GM23338 (cell line): ENCODE measurements at regions not wholly inside any gene's neighbourhood (a gene's known extent, or its start where the extent isn't known, plus 50 kb on each side); places are given as distances from the start of the nearest gene placed in this dataset.

ENCODE experiments used
- ATAC-seq: fragments of 200-7000 bp; cut with Tn5 transposase; 3 replicates; pipeline ENCODE4 v1.9.1; 2020
- DNase-seq: peaks from one replicate; pipeline ENCODE4 v3.0.0-alpha.2; 2015; ENCODE audit warnings: low spot score
- H2AFZ ChIP-seq: fragments of 200-600 bp; sonication (generic); 2 replicates; pipeline ENCODE4 v1.8.0; 2016; ENCODE audit warnings: antibody characterized with exemption, mild to moderate bottlenecking, moderate library complexity
- H3F3A ChIP-seq: fragments of 200-600 bp; sonication (generic); replicated peaks from 2 replicates; pipeline ENCODE4 v1.8.0; 2017; ENCODE audit warnings: antibody characterized with exemption, mixed run types, low read depth
- H3K27ac ChIP-seq: fragments of 200-600 bp; sonication (generic); 2 replicates; pipeline ENCODE4 v1.6.1; 2016; ENCODE audit warnings: low read depth
- H3K27me3 ChIP-seq: fragments of 200-600 bp; sonication (generic); 2 replicates; pipeline ENCODE4 v1.8.0; 2016; ENCODE audit warnings: mild to moderate bottlenecking, mixed run types, moderate library complexity; ENCODE audit not compliant: insufficient read depth
- H3K36me3 ChIP-seq: fragments of 200-600 bp; sonication (generic); 2 replicates; pipeline ENCODE4 v1.8.0; 2016; ENCODE audit warnings: mild to moderate bottlenecking; ENCODE audit not compliant: insufficient read depth
- H3K4me1 ChIP-seq: fragments of 200-600 bp; sonication (generic); 2 replicates; pipeline ENCODE4 v1.8.0; 2016; ENCODE audit warnings: mild to moderate bottlenecking, moderate library complexity; ENCODE audit not compliant: insufficient read depth
- H3K4me2 ChIP-seq: fragments of 200-600 bp; sonication (generic); 2 replicates; pipeline ENCODE4 v1.7.1; 2017; ENCODE audit warnings: mixed run types
- H3K4me3 ChIP-seq: fragments of 200-600 bp; sonication (generic); 2 replicates; pipeline ENCODE4 v1.6.1; 2016; ENCODE audit warnings: mixed run types
- H3K79me2 ChIP-seq: fragments of 200-600 bp; sonication (generic); replicated peaks from 2 replicates; pipeline ENCODE4 v1.8.0; 2017; ENCODE audit warnings: mild to moderate bottlenecking; ENCODE audit not compliant: insufficient read depth
- H3K9me2 ChIP-seq: fragments of 200-600 bp; sonication (generic); 2 replicates; pipeline ENCODE4 v1.8.0; 2017; ENCODE audit not compliant: insufficient read depth
- H4K20me1 ChIP-seq: fragments of 200-600 bp; sonication (generic); replicated peaks from 2 replicates; pipeline ENCODE4 v1.8.0; 2017; ENCODE audit warnings: mild to moderate bottlenecking; ENCODE audit not compliant: insufficient read depth
- H3K27ac Mint-ChIP-seq: 2 replicates; pipeline ENCODE4 v1.8.0; 2020; ENCODE audit warnings: inconsistent platforms, mild to moderate bottlenecking, moderate library complexity, mixed read lengths
- H3K27me3 Mint-ChIP-seq: 3 replicates; pipeline ENCODE4 v1.8.0; 2022; ENCODE audit warnings: low read depth, mild to moderate bottlenecking, moderate library complexity, mixed read lengths, inconsistent platforms; ENCODE audit not compliant: insufficient read depth, poor library complexity
- H3K36me3 Mint-ChIP-seq: 3 replicates; pipeline ENCODE4 v1.8.0; 2021; ENCODE audit warnings: low read depth, mild to moderate bottlenecking, inconsistent platforms, moderate library complexity, mixed read lengths
- H3K4me1 Mint-ChIP-seq: 3 replicates; pipeline ENCODE4 v1.8.0; 2020; ENCODE audit warnings: mild to moderate bottlenecking, inconsistent platforms, mixed read lengths
- H3K4me3 Mint-ChIP-seq: 3 replicates; pipeline ENCODE4 v1.8.0; 2021; ENCODE audit warnings: moderate library complexity, mild to moderate bottlenecking, inconsistent platforms, mixed read lengths
- H3K9me3 Mint-ChIP-seq: 3 replicates; pipeline ENCODE4 v1.8.0; 2020; ENCODE audit warnings: moderate library complexity, mild to moderate bottlenecking, inconsistent platforms, mixed read lengths
- CREB1 ChIP-seq: fragments of 250-450 bp; sonication (Bioruptor Pico); IDR thresholded peaks from 2 replicates; pipeline ENCODE4 v1.5.0; 2020; ENCODE audit warnings: low read depth, mild to moderate bottlenecking, moderate library complexity
- ETS1 ChIP-seq: IDR thresholded peaks from 2 replicates; pipeline ENCODE4 v1.6.1; 2016; ENCODE audit warnings: antibody characterized with exemption
- EZH2 ChIP-seq: fragments of 200-600 bp; sonication (generic); IDR thresholded peaks from one replicate; pipeline ENCODE4 v1.8.0; 2017; ENCODE audit warnings: antibody characterized with exemption, mild to moderate bottlenecking, low read depth; ENCODE audit not compliant: unreplicated experiment
- JUNB ChIP-seq: IDR thresholded peaks from one replicate; pipeline ENCODE4 v1.6.1; 2016; ENCODE audit warnings: antibody characterized with exemption; ENCODE audit not compliant: unreplicated experiment
- NANOG ChIP-seq: IDR thresholded peaks from 2 replicates; pipeline ENCODE4 v1.6.1; 2016; ENCODE audit warnings: antibody characterized with exemption, borderline replicate concordance
- POLR2AphosphoS5 ChIP-seq: IDR thresholded peaks from 2 replicates; pipeline ENCODE4 v1.6.1; 2016; ENCODE audit warnings: antibody characterized with exemption, low read depth
- REST ChIP-seq: IDR thresholded peaks from one replicate; pipeline ENCODE4 v1.6.1; 2018; ENCODE audit warnings: antibody characterized with exemption; ENCODE audit not compliant: unreplicated experiment
- STAT1 ChIP-seq: IDR thresholded peaks from one replicate; pipeline ENCODE4 v1.6.1; 2016; ENCODE audit warnings: antibody characterized with exemption; ENCODE audit not compliant: unreplicated experiment
- ZNF114 ChIP-seq: fragments of 250-450 bp; sonication (Bioruptor Pico); IDR thresholded peaks from 2 replicates; pipeline ENCODE4 v1.5.0; 2020; ENCODE audit warnings: mild to moderate bottlenecking, moderate library complexity
- ZNF331 ChIP-seq: fragments of 250-450 bp; sonication (Bioruptor Pico); IDR thresholded peaks from 2 replicates; pipeline ENCODE4 v1.5.0; 2020; ENCODE audit warnings: low read depth, mild to moderate bottlenecking, moderate library complexity
- ZNF462 ChIP-seq: fragments of 250-450 bp; sonication (Bioruptor Pico); IDR thresholded peaks from 2 replicates; pipeline ENCODE4 v1.5.0; 2020; ENCODE audit warnings: mild to moderate bottlenecking, moderate library complexity

GRCh38 chr1:195462646-195463045 lies 1145.6 kb downstream of the KCNT2 start:
- H3K79me2 ChIP-seq, result no peaks in the 10 kb centered on the region
- Mint-ChIP-seq H3K4me3 (no peak overlapping the region), H3K27me3 (no peaks in the 10 kb centered on the region), H3K9me3 (peaks cover 4% of the 10 kb centered on the region; the same call in 2 of the 3 replicates), H3K4me1 (no peaks in the 10 kb centered on the region), H3K36me3 (no peaks in the 10 kb centered on the region), H3K27ac (no peak overlapping the region)
- H3K36me3 ChIP-seq, result no peaks in the 10 kb centered on the region
- no peak overlapping the region for H2AFZ ChIP-seq
- H3K9me2 ChIP-seq, result no peaks in the 10 kb centered on the region
- no peak overlapping the region for H3K4me3 ChIP-seq
- H3K27ac ChIP-seq, result no peak overlapping the region
- no peaks in the 10 kb centered on the region for H3K27me3 ChIP-seq
- H3K4me1 ChIP-seq, result no peaks in the 10 kb centered on the region
- no peak for DNase-seq
- no peak for TF ChIP-seq ETS1
- no peak overlapping the region for H3K4me2 ChIP-seq
- H4K20me1 ChIP-seq, result no peaks in the 10 kb centered on the region
- H3F3A ChIP-seq, result no peaks in the 10 kb centered on the region
- ATAC-seq, result no peak

- ATAC-seq (no peak), DNase-seq (no peak)
- H3K4me1 ChIP-seq, result no peaks in the 10 kb centered on the region
- Mint-ChIP-seq H3K4me3 (no peak overlapping the region), H3K36me3 (no peaks in the 10 kb centered on the region), H3K27me3 (no peaks in the 10 kb centered on the region), H3K9me3 (peaks cover 4% of the 10 kb centered on the region; the same call in 2 of the 3 replicates), H3K27ac (no peak overlapping the region), H3K4me1 (no peaks in the 10 kb centered on the region)
- no peak overlapping the region for H2AFZ ChIP-seq
- H3K27me3 ChIP-seq, result no peaks in the 10 kb centered on the region
- no peak overlapping the region for H3K4me3 ChIP-seq
- H3K4me2 ChIP-seq, result no peak overlapping the region
- H3K27ac ChIP-seq, result no peak overlapping the region
- H3K36me3 ChIP-seq, result no peaks in the 10 kb centered on the region
- H4K20me1 ChIP-seq, result no peaks in the 10 kb centered on the region
- no peaks in the 10 kb centered on the region for H3K9me2 ChIP-seq
- no peaks in the 10 kb centered on the region for H3K79me2 ChIP-seq
- H3F3A ChIP-seq, result no peaks in the 10 kb centered on the region
- no peak for TF ChIP-seq ZNF114 (CRISPR knock-in tag)
- TF ChIP-seq ZNF331, result no peak
- TF ChIP-seq ETS1, result no peak
- no peak for TF ChIP-seq ZNF462 (CRISPR knock-in tag)
- no peak for TF ChIP-seq JUNB
- no peak for TF ChIP-seq NANOG
- no peak for TF ChIP-seq STAT1
- no peak for TF ChIP-seq POLR2AphosphoS5
- TF ChIP-seq CREB1 (CRISPR knock-in tag), result no peak
- no peak for TF ChIP-seq REST
- TF ChIP-seq EZH2, result no peak
Observed at GRCh38 chr1:195462152-195462551, 1146.1 kb downstream of the KCNT2 start.
